HepG2 (cell line): ENCODE measurements at regions not wholly inside any gene's neighbourhood (a gene's known extent, or its start where the extent isn't known, plus 50 kb on each side); places are given as distances from the start of the nearest gene placed in this dataset.

Experiments
- ATAC-seq: fragments of 200-7000 bp; cut with Tn5 transposase; 3 replicates; pipeline ENCODE4 v1.9.1; 2020; ENCODE audit warnings: mild to moderate bottlenecking, moderate library complexity
- BruUV-seq: library from RNA; stranded (reverse); fragments of 400-500 nt; replicated peaks from 2 replicates; lab custom pipeline; 2021; lab: Mats Ljungman, UMichigan
- CTCF ChIA-PET: fragments of 300-600 bp; formaldehyde crosslinking; extraction: SDS; loops from one replicate; lab custom pipeline; 2021; ENCODE audit warnings: low total read pairs, inconsistent platforms, low intra/inter-chr PET ratio; lab: Yijun Ruan, JAX
- POLR2A ChIA-PET: fragments of 350-600 bp; sonication (Branson Sonifier 250); formaldehyde crosslinking; loops from one replicate; lab custom pipeline; 2020; ENCODE audit warnings: antibody characterized with exemption, inconsistent platforms; lab: Yijun Ruan, JAX
- DNase-seq: peaks from one replicate; pipeline ENCODE4 v3.0.0-alpha.2; 2015; ENCODE audit warnings: low spot score
- FAIRE-seq: peaks from 3 replicates; lab custom pipeline; 2011; peaks lifted over from hg19 to GRCh38; lab: Jason Lieb, UNC
- H2AFZ ChIP-seq: one replicate; pipeline ENCODE4 v1.6.1; 2011; ENCODE audit warnings: low read length, inconsistent platforms
- H3K27ac ChIP-seq: fragments of 300-600 bp; 3 replicates; pipeline ENCODE4 v1.8.0; 2011; ENCODE audit warnings: mixed run types, mild to moderate bottlenecking, mixed read lengths, low read length, inconsistent platforms; ENCODE audit not compliant: insufficient read depth; ENCODE audit errors: extremely low read length
- H3K27me3 ChIP-seq, 2 experiments: fragments of 200-600 bp in 1 of 2; 2 replicates in 1 of 2; 3 replicates in 1 of 2; pipeline versions ENCODE4 v1.6.0 to v1.8.0; 2011; ENCODE audit warnings: low read length in 2 of 2, mild to moderate bottlenecking in 2 of 2, moderate library complexity in 2 of 2, inconsistent platforms in 1 of 2; ENCODE audit not compliant: insufficient read depth in 2 of 2, control insufficient read depth in 1 of 2
- H3K36me3 ChIP-seq, 2 experiments: fragments of 200-600 bp in 1 of 2; replicated peaks in 1 of 2; 2 replicates in 1 of 2; 3 replicates in 1 of 2; pipeline versions ENCODE4 v1.5.1 to v1.8.0; 2011; ENCODE audit warnings: low read length in 2 of 2, inconsistent platforms in 1 of 2; ENCODE audit not compliant: insufficient read depth in 2 of 2, control insufficient read depth in 1 of 2
- H3K4me1 ChIP-seq: 2 replicates; pipeline ENCODE4 v1.5.1; 2012; ENCODE audit warnings: low read length, inconsistent platforms; ENCODE audit not compliant: insufficient read depth
- H3K4me2 ChIP-seq: 2 replicates; pipeline ENCODE4 v1.6.0; 2011; ENCODE audit warnings: low read depth, low read length, inconsistent platforms
- H3K4me3 ChIP-seq, 3 experiments: fragments of 200-600 bp in 1 of 3; sonication (generic), shearing (Covaris generic) in 1 of 3; replicated peaks in 1 of 3; 2 replicates each; pipeline ENCODE4 v1.5.1; 2011 to 2016; ENCODE audit warnings: low read length in 3 of 3, inconsistent platforms in 2 of 3, low read depth in 2 of 3, mild to moderate bottlenecking in 2 of 3, control low read depth in 1 of 3, mixed read lengths in 1 of 3; ENCODE audit not compliant: insufficient read depth in 1 of 3
- H3K79me2 ChIP-seq: one replicate; pipeline ENCODE4 v1.6.1; 2011; ENCODE audit warnings: low read length, inconsistent platforms; ENCODE audit not compliant: insufficient read depth
- H3K9ac ChIP-seq: 2 replicates; pipeline ENCODE4 v1.6.0; 2011; ENCODE audit warnings: mild to moderate bottlenecking, low read depth, low read length, inconsistent platforms; ENCODE audit not compliant: insufficient read depth
- H3K9me3 ChIP-seq: 2 replicates; pipeline ENCODE4 v1.5.1; 2012; ENCODE audit warnings: mild to moderate bottlenecking, low read length
- H4K20me1 ChIP-seq: 2 replicates; pipeline ENCODE4 v1.6.0; 2011; ENCODE audit warnings: inconsistent platforms, mild to moderate bottlenecking, low read length, moderate library complexity; ENCODE audit not compliant: insufficient read depth
- GATA4 ChIP-seq: sonication (generic); IDR thresholded peaks from 2 replicates; pipeline ENCODE4 v1.6.1; 2016; ENCODE audit warnings: antibody characterized with exemption, low read depth, borderline replicate concordance
- HDAC2 ChIP-seq: sonication (generic); formaldehyde crosslinking; IDR thresholded peaks from 2 replicates; pipeline ENCODE4 v1.4.0; 2020; ENCODE audit warnings: missing genetic modification reagents
- HOXD1 ChIP-seq: sonication (generic); formaldehyde crosslinking; IDR thresholded peaks from 2 replicates; pipeline ENCODE4 v1.5.0; 2020; ENCODE audit warnings: missing genetic modification reagents
- MLX ChIP-seq: IDR thresholded peaks from 2 replicates; pipeline ENCODE4 v1.6.1; 2016
- SIN3A ChIP-seq: IDR thresholded peaks from 2 replicates; pipeline ENCODE4 v1.6.1; 2011; ENCODE audit warnings: low read depth, mild to moderate bottlenecking, control low read depth, low read length, borderline replicate concordance
- SP2 ChIP-seq: sonication (generic); formaldehyde crosslinking; IDR thresholded peaks from 2 replicates; pipeline ENCODE4 v1.5.1; 2020; ENCODE audit warnings: mild to moderate bottlenecking, missing genetic modification reagents
- ZHX2 ChIP-seq, 2 experiments: sonication (generic) in 1 of 2; formaldehyde crosslinking in 1 of 2; IDR thresholded peaks; 2 replicates each; pipeline versions ENCODE4 v1.6.1 to v1.9.0; 2014 to 2022; ENCODE audit warnings: antibody characterized with exemption in 1 of 2, borderline replicate concordance in 1 of 2, inconsistent platforms in 1 of 2, low read depth in 1 of 2, missing genetic modification reagents in 1 of 2
- ZKSCAN8 ChIP-seq: IDR thresholded peaks from 2 replicates; pipeline ENCODE4 v1.6.1; 2016; ENCODE audit warnings: borderline replicate concordance, missing genetic modification reagents, missing compliant biosample characterization
- ZNF138 ChIP-seq: sonication (generic); formaldehyde crosslinking; IDR thresholded peaks from 2 replicates; pipeline ENCODE4 v1.5.0; 2020; ENCODE audit warnings: mild to moderate bottlenecking, low read depth, missing genetic modification reagents
- ZNF3 ChIP-seq: IDR thresholded peaks from 2 replicates; pipeline ENCODE4 v1.7.0; 2017; ENCODE audit warnings: inconsistent platforms
- ZNF331 ChIP-seq: sonication (generic); formaldehyde crosslinking; IDR thresholded peaks from 2 replicates; pipeline ENCODE4 v1.4.0; 2020; ENCODE audit warnings: missing genetic modification reagents
- WGBS: methylation state at CpG from one replicate; pipeline ENCODE4 v1.1.6; 2017; ENCODE audit warnings: low lambda C conversion rate; 5-methylcytosine and 5-hydroxymethylcytosine counted together
- in situ Hi-C: cut with HindIII; loops from 2 replicates; pipeline ENCODE4 v1.10.0; 2017; ENCODE audit warnings: low pct_unique_long_range_greater_than_20kb; ENCODE audit not compliant: extremely low pct_ligation_motif_present
- intact Hi-C: fragments of 100-400 bp; cut with micrococcal nuclease; formaldehyde crosslinking; loops from one replicate; pipeline ENCODE4 v1.10.0; 2022; ENCODE audit not compliant: unreplicated experiment

GRCh38 chr15:38164061-38164460, 88.6 kb upstream of the SPRED1 start:
- H3K4me3 ChIP-seq = no peak overlapping the region
- no peaks in the 10 kb centered on the region for H3K27me3 ChIP-seq
- WGBS = 2% methylated on average over 2 of the region's 2 CpGs
- FAIRE-seq = no peak
- TF ChIP-seq SIN3A (no peak), HDAC2 (CRISPR knock-in tag) (no peak), HOXD1 (CRISPR knock-in tag) (no peak), ZNF331 (CRISPR knock-in tag) (no peak), SP2 (no peak)
- no peaks in the 10 kb centered on the region for H4K20me1 ChIP-seq
- DNase-seq = no peak
- BruUV-seq = no TSS peak
- ChIA-PET POLR2A (no interaction called here), CTCF (no interaction called here)
- H3K9me3 ChIP-seq = no peaks in the 10 kb centered on the region
- peak overlapping the region; percentile 20; the same call in 1 of the 2 replicates for H3K4me2 ChIP-seq
- H3K9ac ChIP-seq = no peak overlapping the region
- H3K27ac ChIP-seq = no peak overlapping the region
- ATAC-seq = no peak
- H3K36me3 ChIP-seq = no peaks in the 10 kb centered on the region
- peaks cover 23% of the 10 kb centered on the region for H3K4me1 ChIP-seq
- H2AFZ ChIP-seq = no peak overlapping the region
- in situ Hi-C loops (no loop called here), intact Hi-C loops (no loop called here)
- no peaks in the 10 kb centered on the region for H3K79me2 ChIP-seq

- ChIA-PET CTCF (no interaction called here), POLR2A (no interaction called here)
- H3K4me2 ChIP-seq = peak overlapping the region; percentile 14; the same call in 1 of the 2 replicates
- no peaks in the 10 kb centered on the region for H3K27me3 ChIP-seq
- in situ Hi-C loops = no loop called here
- no peaks in the 10 kb centered on the region for H3K79me2 ChIP-seq
- peaks cover 23% of the 10 kb centered on the region for H3K4me1 ChIP-seq
- intact Hi-C loops = no loop called here
- no peak overlapping the region for H3K27ac ChIP-seq
- no TSS peak for BruUV-seq
- no peaks in the 10 kb centered on the region for H3K36me3 ChIP-seq
- H4K20me1 ChIP-seq = no peaks in the 10 kb centered on the region
- no peak overlapping the region for H2AFZ ChIP-seq
- 0% methylated on average over 4 of the region's 4 CpGs for WGBS
- no peaks in the 10 kb centered on the region for H3K9me3 ChIP-seq
- no peak for ATAC-seq
- H3K9ac ChIP-seq = no peak overlapping the region
- DNase-seq = no peak
- no peak overlapping the region for H3K4me3 ChIP-seq
- no peak for FAIRE-seq
- TF ChIP-seq ZNF3 (CRISPR knock-in tag) (no peak), ZNF138 (no peak), ZKSCAN8 (CRISPR knock-in tag) (no peak), MLX (CRISPR knock-in tag) (no peak), GATA4 (no peak), ZHX2 (IDR thresholded peaks at IDR 0.05; ENCODE audit: low read depth) (no peak), ZHX2 (CRISPR knock-in tag; IDR thresholded peaks at IDR 0.05; ENCODE audit: borderline replicate concordance) (no peak)
Observed at GRCh38 chr15:38164507-38164906, 88.1 kb upstream of the SPRED1 start.
